HCT116 (cell line): ENCODE measurements at regions not wholly inside any gene's neighbourhood (a gene's known extent, or its start where the extent isn't known, plus 50 kb on each side); places are given as distances from the start of the nearest gene placed in this dataset.

Experiments
- ATAC-seq: fragments of 200-7000 bp; cut with Tn5 transposase; 2 replicates; pipeline ENCODE4 v1.9.1; 2020; ENCODE audit warnings: mild to moderate bottlenecking, moderate library complexity
- BruUV-seq: library from RNA; stranded (reverse); fragments of 400-500 nt; replicated peaks from 2 replicates; lab custom pipeline; 2021; lab: Mats Ljungman, UMichigan
- CTCF ChIA-PET: fragments of 300-600 bp; sonication (Branson Sonifier 250); formaldehyde crosslinking; loops from one replicate; lab custom pipeline; 2021; ENCODE audit warnings: antibody characterized with exemption; lab: Charles Lee
- POLR2A ChIA-PET: fragments of 300-600, 350-600 bp; sonication (Branson Sonifier 250); formaldehyde crosslinking; loops from one replicate; lab custom pipeline; 2021; ENCODE audit warnings: antibody characterized with exemption; lab: Charles Lee
- RAD21 ChIA-PET, 2 experiments: fragments of 300-600 bp; sonication (Branson Sonifier 250); formaldehyde crosslinking; loops; one replicate each; lab custom pipeline; 2023; ENCODE audit warnings: low total read pairs in 2 of 2; ENCODE audit not compliant: uncharacterized antibody in 2 of 2, unreplicated experiment in 2 of 2, low non-redundant PET in 1 of 2; lab: Charles Lee
- DNase-seq: peaks from one replicate; pipeline ENCODE4 v3.0.0-alpha.2; 2010; ENCODE audit warnings: low read depth, low spot score
- H2AFZ ChIP-seq: fragments of 200-600 bp; shearing (Covaris generic), sonication (generic); 2 replicates; pipeline ENCODE4 v1.6.1; 2017; ENCODE audit warnings: low read depth, mixed run types, mixed read lengths, antibody characterized with exemption, low read length; ENCODE audit not compliant: poor library complexity, severe bottlenecking
- H3K27ac ChIP-seq: 2 replicates; pipeline ENCODE4 v1.5.1; 2012; ENCODE audit warnings: low read depth, low read length
- H3K27me3 ChIP-seq: fragments of 200-600 bp; sonication (generic); 2 replicates; pipeline ENCODE4 v1.6.1; 2016; ENCODE audit warnings: mixed run types, low read length, mixed read lengths; ENCODE audit not compliant: insufficient read depth
- H3K36me3 ChIP-seq, 2 experiments: fragments of 200-500 bp in 1 of 2; fragments of 200-600 bp in 1 of 2; sonication (Bioruptor generic) in 1 of 2; sonication (generic) in 1 of 2; 2 replicates each; pipeline versions ENCODE4 v1.5.1 to v1.6.1; 2014 to 2016; ENCODE audit warnings: low read length in 2 of 2, inconsistent platforms in 1 of 2, mixed read lengths in 1 of 2, mixed run types in 1 of 2; ENCODE audit not compliant: insufficient read depth in 2 of 2, control insufficient read depth in 1 of 2
- H3K4me1 ChIP-seq, 2 experiments: fragments of 200-600 bp in 1 of 2; sonication (generic) in 1 of 2; 2 replicates each; pipeline versions ENCODE4 v1.5.1 to v1.6.1; 2012 to 2017; ENCODE audit warnings: low read length in 2 of 2, inconsistent platforms in 1 of 2, mild to moderate bottlenecking in 1 of 2, mixed read lengths in 1 of 2, mixed run types in 1 of 2, moderate library complexity in 1 of 2; ENCODE audit not compliant: insufficient read depth in 2 of 2, control insufficient read depth in 1 of 2
- H3K4me2 ChIP-seq: fragments of 200-600 bp; sonication (generic); 2 replicates; pipeline ENCODE4 v1.6.1; 2017; ENCODE audit warnings: mixed run types, low read length, mixed read lengths
- H3K4me3 ChIP-seq, 2 experiments: fragments of 200-600 bp in 1 of 2; sonication (generic) in 1 of 2; replicated peaks in 1 of 2; 2 replicates each; pipeline ENCODE4 v1.5.1; 2011 to 2016; ENCODE audit warnings: low read length in 2 of 2, control low read depth in 1 of 2, low read depth in 1 of 2, mild to moderate bottlenecking in 1 of 2, mixed read lengths in 1 of 2, mixed run types in 1 of 2
- H3K79me2 ChIP-seq: fragments of 200-600 bp; sonication (generic); 2 replicates; pipeline ENCODE4 v1.6.1; 2017; ENCODE audit warnings: mild to moderate bottlenecking, mixed run types, low read length, moderate library complexity, mixed read lengths; ENCODE audit not compliant: insufficient read depth
- H3K9ac ChIP-seq: fragments of 200-600 bp; sonication (generic); 2 replicates; pipeline ENCODE4 v1.6.1; 2016; ENCODE audit warnings: low read length, mixed read lengths
- H3K9me2 ChIP-seq: fragments of 200-600 bp; sonication (generic), shearing (Covaris generic); 2 replicates; pipeline ENCODE4 v1.6.1; 2017; ENCODE audit warnings: mixed run types, mild to moderate bottlenecking, moderate library complexity; ENCODE audit not compliant: insufficient read depth
- H3K9me3 ChIP-seq, 2 experiments: fragments of 200-500 bp in 1 of 2; fragments of 200-600 bp in 1 of 2; sonication (Bioruptor generic) in 1 of 2; sonication (generic) in 1 of 2; 2 replicates each; pipeline ENCODE4 v1.6.1; 2014 to 2017; ENCODE audit warnings: low read length in 2 of 2, mixed read lengths in 2 of 2, inconsistent platforms in 1 of 2, low read depth in 1 of 2, mild to moderate bottlenecking in 1 of 2, mixed run types in 1 of 2, moderate library complexity in 1 of 2; ENCODE audit not compliant: control insufficient read depth in 1 of 2, insufficient read depth in 1 of 2
- H4K20me1 ChIP-seq: fragments of 200-600 bp; sonication (generic), shearing (Covaris generic); 2 replicates; pipeline ENCODE4 v1.6.1; 2017; ENCODE audit warnings: mixed run types, mild to moderate bottlenecking, moderate library complexity; ENCODE audit not compliant: insufficient read depth
- EGR1 ChIP-seq: IDR thresholded peaks from 2 replicates; pipeline ENCODE4 v1.6.1; 2012; ENCODE audit warnings: low read depth
- ELF1 ChIP-seq: IDR thresholded peaks from 2 replicates; pipeline ENCODE4 v1.6.1; 2012; ENCODE audit warnings: low read depth, borderline replicate concordance
- EZH2 ChIP-seq: fragments of 200-600 bp; sonication (generic); IDR thresholded peaks from 2 replicates; pipeline ENCODE4 v1.6.1; 2017; ENCODE audit warnings: antibody characterized with exemption, mixed run types
- MAX ChIP-seq: IDR thresholded peaks from 2 replicates; pipeline ENCODE4 v1.6.1; 2012
- POLR2A ChIP-seq: IDR thresholded peaks from 2 replicates; pipeline ENCODE4 v1.7.0; 2011; ENCODE audit warnings: borderline replicate concordance; ENCODE audit not compliant: insufficient read depth, insufficient read length; ENCODE audit errors: extremely low read depth
- RAD21 ChIP-seq: IDR thresholded peaks from 2 replicates; pipeline ENCODE4 v1.6.1; 2012; ENCODE audit warnings: low read depth, mild to moderate bottlenecking
- REST ChIP-seq: IDR thresholded peaks from 2 replicates; pipeline ENCODE4 v1.6.1; 2012; ENCODE audit warnings: low read depth
- SP1 ChIP-seq: IDR thresholded peaks from 2 replicates; pipeline ENCODE4 v1.6.1; 2012; ENCODE audit warnings: low read depth
- SRF ChIP-seq: IDR thresholded peaks from 2 replicates; pipeline ENCODE4 v1.6.1; 2012; ENCODE audit warnings: low read depth
- ZBTB33 ChIP-seq: IDR thresholded peaks from 2 replicates; pipeline ENCODE4 v1.6.1; 2011; ENCODE audit warnings: mild to moderate bottlenecking, low read length, moderate library complexity; ENCODE audit not compliant: insufficient replicate concordance; ENCODE audit errors: extremely low read depth
- intact Hi-C: fragments of 100-400 bp; cut with micrococcal nuclease; formaldehyde crosslinking; loops from 2 replicates; pipeline ENCODE4 v1.10.0; 2022

- Histone ChIP-seq H3K27ac (no peak overlapping the region), H3K9me2 (no peaks in the 10 kb centered on the region), H3K27me3 (peaks cover 51% of the 10 kb centered on the region), H3K4me1 (no peaks in the 10 kb centered on the region), H3K4me2 (no peak overlapping the region), H3K36me3 (no peaks in the 10 kb centered on the region), H3K4me3 (no peak overlapping the region), H3K79me2 (no peaks in the 10 kb centered on the region), H3K9ac (no peak overlapping the region), H3K9me3 (no peaks in the 10 kb centered on the region), H2AFZ (no peak overlapping the region), H4K20me1 (no peaks in the 10 kb centered on the region)
- ChIA-PET CTCF (no interaction called here), POLR2A (no interaction called here), RAD21 (no interaction called here)
- TF ChIP-seq RAD21 = no peak
- DNase-seq (no peak), ATAC-seq (no peak)
- intact Hi-C loops = no loop called here
- BruUV-seq = no TSS peak
These were observed 99.0 kb downstream of the ADRA2A start for GRCh38 chr10:111175787-111176186.

GRCh38 chr10:111177379-111177778, 100.5 kb downstream of the ADRA2A start:
- no peak overlapping the region for H3K4me2 ChIP-seq
- intact Hi-C loops = no loop called here
- H2AFZ ChIP-seq = no peak overlapping the region
- H4K20me1 ChIP-seq = no peaks in the 10 kb centered on the region
- H3K36me3 ChIP-seq = no peaks in the 10 kb centered on the region
- BruUV-seq = no TSS peak
- ChIA-PET POLR2A (no interaction called here), CTCF (no interaction called here), RAD21 (no interaction called here)
- no peaks in the 10 kb centered on the region for H3K79me2 ChIP-seq
- H3K27ac ChIP-seq = no peak overlapping the region
- TF ChIP-seq ELF1 = no peak
- TF ChIP-seq POLR2A = no peak
- TF ChIP-seq EZH2 = no peak
- TF ChIP-seq REST = no peak
- no peak for TF ChIP-seq ZBTB33
- TF ChIP-seq MAX = no peak
- TF ChIP-seq SP1 = no peak
- no peak for TF ChIP-seq SRF
- TF ChIP-seq EGR1 = no peak
- H3K9me3 ChIP-seq = no peaks in the 10 kb centered on the region
- H3K9ac ChIP-seq = no peak overlapping the region
- no peaks in the 10 kb centered on the region for H3K4me1 ChIP-seq
- H3K4me3 ChIP-seq = no peak overlapping the region
- no peak for ATAC-seq
- no peaks in the 10 kb centered on the region for H3K9me2 ChIP-seq
- DNase-seq = no peak
- peaks cover 51% of the 10 kb centered on the region for H3K27me3 ChIP-seq
